NCI-H524 (cell line): ENCODE measurements at regions not wholly inside any gene's neighbourhood (a gene's known extent, or its start where the extent isn't known, plus 50 kb on each side); places are given as distances from the start of the nearest gene placed in this dataset.
"Not testable (repeated sequence)": the region's sequence is repeated elsewhere in the genome, so short reads cannot be mapped to it uniquely, and the experiment has no call there.

ENCODE experiments used
- DNase-seq, 2 experiments: peaks; one replicate each; lab custom pipeline; 2025; lab: John Stamatoyannopoulos, UW

DNA sequence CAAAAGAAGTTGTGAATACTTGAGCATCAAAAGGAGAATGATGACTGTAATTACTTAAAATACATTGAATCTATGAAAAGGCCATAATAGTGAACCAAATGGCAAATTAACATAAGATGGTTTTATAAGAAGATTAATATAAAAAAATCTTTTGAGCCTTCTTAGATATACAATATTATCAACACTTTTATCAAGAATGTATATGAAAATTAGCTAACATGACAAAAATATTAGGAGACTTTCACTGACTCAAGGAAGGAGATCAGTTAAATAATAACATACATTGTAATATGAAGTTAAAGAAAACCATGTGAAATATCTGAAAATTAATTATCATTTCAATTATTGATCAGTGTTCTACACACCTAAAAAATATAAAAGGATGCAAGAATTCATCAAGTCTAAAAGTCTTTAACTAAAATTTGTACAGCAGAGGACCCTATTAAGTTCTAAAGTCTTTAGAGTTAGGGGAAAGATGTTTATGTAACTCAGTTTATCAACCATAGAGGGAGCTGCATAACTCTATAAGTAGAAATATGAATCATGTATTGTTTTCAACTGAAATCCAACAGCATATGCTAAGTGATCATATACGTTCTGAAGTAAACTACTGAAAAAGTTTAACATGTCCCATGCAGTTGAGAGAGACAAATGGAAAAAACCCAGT lies 756.1 kb upstream of the MIR17HG start:
- DNase-seq, result no peak

GRCh38 chr13:90591927-90592268 lies 755.6 kb upstream of the MIR17HG start:
- DNase-seq, result no peak

- DNase-seq, result no peak
These were observed 754.5 kb upstream of the MIR17HG start for GRCh38 chr13:90592943-90593342.

GRCh38 chr13:90594681-90595080 lies 752.8 kb upstream of the MIR17HG start:
- no peak for DNase-seq

DNA sequence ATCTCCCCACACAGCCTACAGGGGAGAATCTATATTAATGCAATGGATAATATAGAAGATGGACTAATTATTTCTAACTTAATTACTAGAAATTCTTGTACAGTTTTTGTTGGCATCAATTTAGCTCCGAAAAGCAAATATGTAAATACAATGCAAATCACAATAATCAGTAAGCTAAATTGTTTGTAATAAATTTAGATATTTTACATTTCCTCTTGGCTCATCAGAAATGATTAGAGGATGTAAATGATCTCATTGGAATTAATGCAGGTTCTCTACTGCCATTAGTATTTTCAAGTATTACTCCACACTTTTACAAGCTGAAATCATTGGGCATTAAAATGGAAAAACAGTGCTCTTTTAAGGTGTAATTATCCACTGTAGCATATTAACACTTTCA lies 741.8 kb upstream of the MIR17HG start:
- DNase-seq, result peak in 1 of 2 experiments; percentile 21

DNA sequence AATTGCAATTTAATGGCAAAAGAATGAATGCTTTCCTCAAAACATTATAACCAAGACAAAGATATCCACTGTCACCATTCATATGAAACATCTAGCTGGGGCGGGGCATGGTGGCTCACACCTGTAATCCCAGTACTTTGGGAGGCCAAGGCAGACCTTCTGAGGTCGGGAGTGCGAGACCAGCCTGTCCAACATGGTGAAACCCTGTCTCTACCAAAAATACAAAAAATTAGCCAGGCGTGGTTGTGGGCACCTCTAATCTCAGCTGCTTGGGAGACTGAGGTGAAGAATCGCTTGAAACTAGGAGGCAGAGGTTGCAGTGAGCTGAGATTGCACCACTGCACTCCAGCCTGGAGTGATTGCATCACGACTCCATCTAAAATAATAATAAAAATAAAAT lies 740.6 kb upstream of the MIR17HG start:
- not testable (repeated sequence) for DNase-seq

DNA sequence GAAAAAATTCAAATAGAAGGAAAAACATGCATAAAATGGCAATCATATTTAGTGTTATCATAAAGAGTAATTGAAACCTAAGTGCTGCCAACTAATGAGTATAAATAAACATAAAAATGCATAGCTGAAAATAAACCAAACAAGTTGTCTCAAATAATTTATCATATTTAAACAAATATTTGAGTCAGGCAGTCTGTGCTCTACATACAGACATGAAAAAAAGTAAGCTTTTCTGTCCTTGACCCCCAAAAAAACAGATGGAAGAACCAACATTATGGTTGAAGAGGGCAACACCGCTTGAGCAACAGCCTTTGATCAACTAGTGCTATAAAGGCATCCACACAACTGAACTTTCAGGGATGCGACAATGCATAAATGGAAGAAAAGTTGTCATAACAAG lies 735.1 kb upstream of the MIR17HG start:
- no peak for DNase-seq

DNA sequence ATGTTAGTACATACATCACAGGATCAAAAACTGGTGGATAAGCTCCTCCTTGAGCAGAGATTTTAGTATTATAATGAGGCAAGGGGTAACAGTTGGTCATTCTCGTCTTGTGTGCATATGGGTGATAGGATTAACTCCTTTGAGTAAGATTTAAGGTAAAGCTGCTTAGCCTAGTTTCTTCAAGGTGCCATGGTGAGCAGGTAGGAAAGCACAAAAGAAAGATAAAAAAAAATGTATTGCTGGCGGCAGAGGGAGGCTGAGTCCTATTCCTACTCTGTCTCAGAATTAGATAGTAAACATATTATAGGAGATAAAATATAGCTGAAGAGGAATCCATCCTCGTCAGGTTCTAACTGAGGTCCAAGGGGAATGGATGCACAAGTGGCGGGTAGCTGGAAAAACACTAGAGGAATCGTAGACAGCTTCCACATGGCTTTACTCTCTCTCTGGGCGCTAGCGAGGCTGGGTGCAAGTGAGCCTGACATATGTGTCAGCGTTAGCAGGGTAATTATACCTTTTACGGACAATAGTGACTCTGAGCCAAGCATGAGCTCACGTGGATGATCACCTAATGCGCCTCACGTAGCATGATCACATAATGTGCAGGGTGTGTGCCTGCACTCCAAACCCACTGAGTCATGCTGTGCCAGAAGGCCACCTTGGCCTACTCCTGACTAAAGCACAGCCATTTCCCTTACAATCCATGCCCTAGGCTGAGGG lies 734.3 kb upstream of the MIR17HG start:
- peak; percentile 90 to 94 for DNase-seq

GRCh38 chr13:90615236-90615635 lies 732.3 kb upstream of the MIR17HG start:
- no peak for DNase-seq

DNA sequence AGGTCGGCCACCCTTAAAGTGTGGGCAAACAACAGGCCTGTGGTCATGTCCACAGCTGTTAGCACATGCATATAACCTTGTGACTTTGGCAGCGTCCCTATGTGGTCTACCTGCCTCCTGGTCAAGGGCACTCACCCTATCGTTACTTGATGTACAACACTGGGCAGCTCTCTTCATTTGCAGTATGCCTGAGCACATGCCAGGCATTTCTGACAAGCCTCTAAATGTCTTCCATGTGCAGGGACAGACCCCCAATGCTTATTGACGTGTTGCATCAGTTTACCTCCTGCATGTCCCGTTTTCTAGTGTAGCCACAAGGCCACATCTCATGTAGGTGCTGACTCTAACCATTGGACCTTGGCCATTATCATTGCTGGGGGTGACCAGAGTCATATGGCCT lies 731.7 kb upstream of the MIR17HG start:
- no peak for DNase-seq

- no peak for DNase-seq
These were observed 729.4 kb upstream of the MIR17HG start for GRCh38 chr13:90618133-90618532.

- no peak for DNase-seq
These were observed 724.9 kb upstream of the MIR17HG start for GRCh38 chr13:90622541-90622940.

GRCh38 chr13:90623318-90624011 lies 724.0 kb upstream of the MIR17HG start:
- DNase-seq, result no peak

GRCh38 chr13:90627813-90628212 lies 719.7 kb upstream of the MIR17HG start:
- no peak for DNase-seq

DNA sequence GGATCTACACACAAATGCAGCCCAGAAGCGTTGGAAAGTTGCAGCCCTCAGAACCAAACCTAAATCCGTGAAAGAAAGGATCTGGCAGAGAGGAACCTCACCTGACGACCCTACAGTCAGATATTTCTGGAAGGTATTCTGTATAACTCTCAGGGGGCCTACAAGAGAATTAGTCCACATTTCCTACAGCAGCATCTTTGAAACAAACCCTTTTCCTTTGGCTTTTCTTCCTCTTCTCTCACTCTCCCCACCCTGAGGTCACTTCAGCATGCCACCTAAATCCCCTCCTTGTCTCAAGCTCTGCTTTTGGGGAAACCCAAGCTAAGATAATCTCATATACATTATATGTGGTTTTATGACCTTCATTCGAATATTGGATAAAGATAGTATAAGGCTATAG lies 719.0 kb upstream of the MIR17HG start:
- no peak for DNase-seq

DNA sequence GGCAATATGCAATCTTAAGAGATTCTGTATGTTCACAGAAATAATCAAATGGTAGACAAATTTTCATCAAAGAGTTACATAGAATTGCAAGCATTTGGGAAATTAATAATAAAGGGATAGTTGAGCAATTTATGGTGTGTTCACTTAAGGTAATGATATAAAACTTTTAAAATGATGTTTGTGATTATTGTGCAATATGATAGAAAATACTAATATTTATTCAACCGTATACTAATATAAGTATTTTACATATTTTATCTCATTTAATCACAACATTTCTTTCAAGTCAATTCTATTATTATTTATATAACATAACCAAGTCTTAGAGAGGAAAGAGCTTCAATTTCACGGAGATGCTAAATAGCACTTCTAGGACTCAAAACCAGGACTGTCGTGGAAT lies 716.8 kb upstream of the MIR17HG start:
- no peak for DNase-seq

- DNase-seq, result no peak
These were observed 715.3 kb upstream of the MIR17HG start for GRCh38 chr13:90632184-90632583.

GRCh38 chr13:90633849-90634248 lies 713.6 kb upstream of the MIR17HG start:
- DNase-seq, result no peak

GRCh38 chr13:90640976-90641375 lies 706.5 kb upstream of the MIR17HG start:
- DNase-seq, result no peak

DNA sequence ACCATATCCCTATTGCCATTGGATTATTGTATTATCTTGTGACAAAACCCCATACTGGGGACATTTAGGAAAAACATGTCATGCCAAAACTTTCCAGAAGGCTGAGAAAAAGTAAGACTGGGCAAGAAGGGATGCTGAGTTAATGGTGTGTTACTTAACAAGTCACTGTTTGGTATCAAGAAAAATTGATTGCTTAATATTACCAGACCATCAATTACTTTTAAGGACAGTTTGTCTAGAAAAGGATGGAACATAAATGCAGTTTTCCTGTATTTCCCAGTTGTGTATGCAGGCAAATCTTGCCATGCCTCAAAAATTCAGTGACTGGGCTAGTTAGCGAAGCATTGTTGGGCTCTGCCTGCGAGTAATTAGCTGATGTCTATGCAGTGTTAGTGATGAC lies 705.6 kb upstream of the MIR17HG start:
- no peak for DNase-seq

DNA sequence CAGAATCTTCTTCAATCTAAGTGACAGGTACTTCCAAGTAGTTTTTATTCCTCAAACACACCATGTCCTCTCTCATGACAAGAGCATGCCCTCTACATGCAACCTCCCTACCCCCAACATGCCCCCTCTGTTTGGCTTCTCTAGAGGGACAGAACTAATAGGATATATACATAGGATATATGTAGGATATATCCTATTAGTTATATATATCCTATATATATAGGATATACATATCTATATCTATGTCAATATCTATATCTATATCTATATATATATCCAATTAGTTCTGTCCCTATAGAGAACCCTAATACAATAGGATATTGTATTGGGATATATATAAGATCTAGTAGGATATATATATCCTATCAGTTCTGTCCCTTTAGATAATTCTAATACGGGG lies 701.9 kb upstream of the MIR17HG start:
- no peak for DNase-seq

DNA sequence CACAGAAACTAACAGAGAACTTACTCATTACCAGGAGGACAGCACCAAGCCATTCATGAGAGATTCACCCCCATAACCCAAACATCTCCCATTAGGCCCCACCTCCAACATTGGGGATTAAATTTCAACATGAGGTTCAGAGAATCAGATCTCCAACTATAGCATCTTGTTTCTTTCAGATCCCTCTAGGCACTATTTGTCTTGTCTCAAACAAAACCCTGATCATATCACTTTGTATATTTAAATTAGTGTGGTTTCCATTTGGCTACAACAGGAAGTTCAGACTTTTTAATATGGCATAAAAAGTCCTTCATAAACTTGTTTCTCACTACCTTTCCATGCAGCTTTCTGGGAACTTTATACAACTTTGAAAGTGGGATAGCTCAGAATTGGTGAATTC lies 699.0 kb upstream of the MIR17HG start:
- no peak for DNase-seq

GRCh38 chr13:90652036-90652435 lies 695.5 kb upstream of the MIR17HG start:
- DNase-seq, result no peak
